ENCODE measurements at regions not wholly inside any gene's neighbourhood (a gene's known extent, or its start where the extent isn't known, plus 50 kb on each side); places are given as distances from the start of the nearest gene placed in this dataset.
"Not testable (repeated sequence)": the region's sequence is repeated elsewhere in the genome, so short reads cannot be mapped to it uniquely, and the experiment has no call there.

- no peaks in the 10 kb centered on the region for H3K36me3 Mint-ChIP-seq (ENCODE audit: low read depth)
- peaks cover 6% of the 10 kb centered on the region for H3K4me1 Mint-ChIP-seq (ENCODE audit: low read depth)
- intact Hi-C loops (cut with micrococcal nuclease): no loop called here
- peaks cover 13% of the 10 kb centered on the region for H3K27me3 Mint-ChIP-seq
- H3K27ac Mint-ChIP-seq: no peak overlapping the region
- H3K4me3 Mint-ChIP-seq: no peak overlapping the region
- H3K9me3 Mint-ChIP-seq: no peaks in the 10 kb centered on the region
Observed at GRCh38 chr5:38607396-38607795, 51.0 kb upstream of the LIFR start.

- Mint-ChIP-seq H3K27ac (no peak overlapping the region), H3K27me3 (peaks cover 13% of the 10 kb centered on the region), H3K36me3 (ENCODE audit: low read depth) (no peaks in the 10 kb centered on the region), H3K4me3 (no peak overlapping the region), H3K4me1 (ENCODE audit: low read depth) (peaks cover 6% of the 10 kb centered on the region), H3K9me3 (no peaks in the 10 kb centered on the region)
- intact Hi-C loops (cut with micrococcal nuclease): no loop called here
Observed at GRCh38 chr5:38607930-38608564, 51.6 kb upstream of the LIFR start.

GRCh38 chr5:38608874-38609273 lies 52.4 kb upstream of the LIFR start:
- peaks cover 6% of the 10 kb centered on the region for H3K4me1 Mint-ChIP-seq (ENCODE audit: low read depth)
- H3K9me3 Mint-ChIP-seq: no peaks in the 10 kb centered on the region
- peaks cover 13% of the 10 kb centered on the region for H3K27me3 Mint-ChIP-seq
- H3K27ac Mint-ChIP-seq: no peak overlapping the region
- H3K4me3 Mint-ChIP-seq: no peak overlapping the region
- no peaks in the 10 kb centered on the region for H3K36me3 Mint-ChIP-seq (ENCODE audit: low read depth)
- intact Hi-C loops (cut with micrococcal nuclease): no loop called here

GRCh38 chr5:38612851-38613250 lies 56.4 kb upstream of the LIFR start:
- peaks cover 8% of the 10 kb centered on the region for H3K9me3 Mint-ChIP-seq
- H3K27ac Mint-ChIP-seq: no peak overlapping the region
- no peaks in the 10 kb centered on the region for H3K36me3 Mint-ChIP-seq (ENCODE audit: low read depth)
- H3K27me3 Mint-ChIP-seq: peaks cover 8% of the 10 kb centered on the region
- H3K4me3 Mint-ChIP-seq: no peak overlapping the region
- H3K4me1 Mint-ChIP-seq (ENCODE audit: low read depth): no peaks in the 10 kb centered on the region
- intact Hi-C loops (cut with micrococcal nuclease): no loop called here

- no peak overlapping the region for H3K27ac Mint-ChIP-seq
- H3K4me3 Mint-ChIP-seq: no peak overlapping the region
- H3K9me3 Mint-ChIP-seq: peaks cover 14% of the 10 kb centered on the region
- H3K4me1 Mint-ChIP-seq (ENCODE audit: low read depth): no peaks in the 10 kb centered on the region
- H3K27me3 Mint-ChIP-seq: peaks cover 8% of the 10 kb centered on the region
- no peaks in the 10 kb centered on the region for H3K36me3 Mint-ChIP-seq (ENCODE audit: low read depth)
- intact Hi-C loops (cut with micrococcal nuclease): no loop called here
Observed at GRCh38 chr5:38613490-38613889, 57.0 kb upstream of the LIFR start.

GRCh38 chr5:38613992-38614836 lies 57.8 kb upstream of the LIFR start:
- Mint-ChIP-seq H3K36me3 (ENCODE audit: low read depth) (no peaks in the 10 kb centered on the region), H3K4me1 (ENCODE audit: low read depth) (no peaks in the 10 kb centered on the region), H3K9me3 (peaks cover 21% of the 10 kb centered on the region), H3K4me3 (no peak overlapping the region), H3K27me3 (peaks cover 8% of the 10 kb centered on the region), H3K27ac (no peak overlapping the region)
- intact Hi-C loops (cut with micrococcal nuclease): no loop called here

- H3K9me3 Mint-ChIP-seq: peaks cover 21% of the 10 kb centered on the region
- no peak overlapping the region for H3K4me3 Mint-ChIP-seq
- H3K27me3 Mint-ChIP-seq: peaks cover 3% of the 10 kb centered on the region
- H3K36me3 Mint-ChIP-seq (ENCODE audit: low read depth): no peaks in the 10 kb centered on the region
- no peaks in the 10 kb centered on the region for H3K4me1 Mint-ChIP-seq (ENCODE audit: low read depth)
- intact Hi-C loops (cut with micrococcal nuclease): no loop called here
- H3K27ac Mint-ChIP-seq: no peak overlapping the region
Observed at GRCh38 chr5:38615042-38615441, 58.6 kb upstream of the LIFR start.

- intact Hi-C loops (cut with micrococcal nuclease): no loop called here
- peaks cover 21% of the 10 kb centered on the region for H3K9me3 Mint-ChIP-seq
- H3K4me3 Mint-ChIP-seq: no peak overlapping the region
- no peaks in the 10 kb centered on the region for H3K36me3 Mint-ChIP-seq (ENCODE audit: low read depth)
- no peak overlapping the region for H3K27ac Mint-ChIP-seq
- H3K27me3 Mint-ChIP-seq: no peaks in the 10 kb centered on the region
- no peaks in the 10 kb centered on the region for H3K4me1 Mint-ChIP-seq (ENCODE audit: low read depth)
Observed at GRCh38 chr5:38615981-38616451, 59.6 kb upstream of the LIFR start.

GRCh38 chr5:38618154-38618553 lies 61.7 kb upstream of the LIFR start:
- H3K36me3 Mint-ChIP-seq (ENCODE audit: low read depth): no peaks in the 10 kb centered on the region
- intact Hi-C loops (cut with micrococcal nuclease): no loop called here
- H3K27me3 Mint-ChIP-seq: no peaks in the 10 kb centered on the region
- H3K9me3 Mint-ChIP-seq: peaks cover 21% of the 10 kb centered on the region
- no peak overlapping the region for H3K4me3 Mint-ChIP-seq
- H3K27ac Mint-ChIP-seq: no peak overlapping the region
- H3K4me1 Mint-ChIP-seq (ENCODE audit: low read depth): no peaks in the 10 kb centered on the region

- intact Hi-C loops (cut with micrococcal nuclease): no loop called here
- H3K27me3 Mint-ChIP-seq: no peaks in the 10 kb centered on the region
- H3K9me3 Mint-ChIP-seq: peaks cover 21% of the 10 kb centered on the region
Observed at GRCh38 chr5:38621331-38621730, 64.9 kb upstream of the LIFR start.

GRCh38 chr5:38621840-38622437 lies 65.5 kb upstream of the LIFR start:
- no peaks in the 10 kb centered on the region for H3K36me3 Mint-ChIP-seq (ENCODE audit: low read depth)
- no peaks in the 10 kb centered on the region for H3K4me1 Mint-ChIP-seq (ENCODE audit: low read depth)
- H3K9me3 Mint-ChIP-seq: peaks cover 21% of the 10 kb centered on the region
- H3K27ac Mint-ChIP-seq: no peak overlapping the region
- H3K27me3 Mint-ChIP-seq: no peaks in the 10 kb centered on the region
- intact Hi-C loops (cut with micrococcal nuclease): no loop called here
- H3K4me3 Mint-ChIP-seq: no peak overlapping the region

More at GRCh38 chr5:38621331-38621730, 64.9 kb upstream of the LIFR start:
- no peak overlapping the region for H3K27ac Mint-ChIP-seq
- H3K36me3 Mint-ChIP-seq (ENCODE audit: low read depth): no peaks in the 10 kb centered on the region
- H3K4me3 Mint-ChIP-seq: no peak overlapping the region
- no peaks in the 10 kb centered on the region for H3K4me1 Mint-ChIP-seq (ENCODE audit: low read depth)

- Mint-ChIP-seq H3K4me3 (no peak overlapping the region), H3K36me3 (ENCODE audit: low read depth) (no peaks in the 10 kb centered on the region), H3K27me3 (no peaks in the 10 kb centered on the region), H3K27ac (no peak overlapping the region), H3K4me1 (ENCODE audit: low read depth) (no peaks in the 10 kb centered on the region), H3K9me3 (peaks cover 15% of the 10 kb centered on the region)
- intact Hi-C loops (cut with micrococcal nuclease): no loop called here
Observed at GRCh38 chr5:38622723-38623129, 66.3 kb upstream of the LIFR start.

GRCh38 chr5:38624541-38624940 lies 68.1 kb upstream of the LIFR start:
- H3K27me3 Mint-ChIP-seq; H3K9me3 Mint-ChIP-seq; H3K4me1 Mint-ChIP-seq (ENCODE audit: low read depth); H3K36me3 Mint-ChIP-seq (ENCODE audit: low read depth); H3K27ac Mint-ChIP-seq; H3K4me3 Mint-ChIP-seq; intact Hi-C loops (cut with micrococcal nuclease): not testable (repeated sequence)

- H3K27me3 Mint-ChIP-seq; H3K4me1 Mint-ChIP-seq (ENCODE audit: low read depth); H3K36me3 Mint-ChIP-seq (ENCODE audit: low read depth); H3K4me3 Mint-ChIP-seq; intact Hi-C loops (cut with micrococcal nuclease); H3K27ac Mint-ChIP-seq: not testable (repeated sequence)
- peaks cover 50% of the 10 kb centered on the region for H3K9me3 Mint-ChIP-seq
Observed at GRCh38 chr5:38631376-38631775, 74.9 kb upstream of the LIFR start.

Data from dendritic cell treated with granulocyte-macrophage colony-stimulating factor and Interleukin-4, amounts not matched to agents 40 ng/mL and 50 ng/mL, for 4 days (primary cell).